Mesodermal cell (in vitro differentiated cells): ENCODE measurements at regions not wholly inside any gene's neighbourhood (a gene's known extent, or its start where the extent isn't known, plus 50 kb on each side); places are given as distances from the start of the nearest gene placed in this dataset.

Source experiments
- H3K27ac ChIP-seq: 2 replicates; pipeline ENCODE4 v1.7.0; 2013; ENCODE audit warnings: mild to moderate bottlenecking, low read depth, low read length, moderate library complexity; ENCODE audit not compliant: severe bottlenecking
- H3K36me3 ChIP-seq: 2 replicates; pipeline ENCODE4 v1.7.1; 2013; ENCODE audit warnings: mild to moderate bottlenecking, low read length, moderate library complexity; ENCODE audit not compliant: control insufficient read depth, insufficient read depth
- H3K4me1 ChIP-seq: one replicate; pipeline ENCODE4 v1.7.1; 2013; ENCODE audit warnings: mild to moderate bottlenecking, low read length; ENCODE audit not compliant: insufficient read depth, control insufficient read depth, poor library complexity, severe bottlenecking
- H3K4me3 ChIP-seq: 2 replicates; pipeline ENCODE4 v1.7.0; 2013; ENCODE audit warnings: low read length, control low read depth, mild to moderate bottlenecking; ENCODE audit not compliant: insufficient read depth, poor library complexity, severe bottlenecking; ENCODE audit errors: extremely low read depth
- H3K9me3 ChIP-seq: 2 replicates; pipeline ENCODE4 v1.7.1; 2013; ENCODE audit warnings: mild to moderate bottlenecking, low read length, moderate library complexity; ENCODE audit not compliant: control insufficient read depth
- WGBS, 2 experiments: methylation state at CpG; one replicate each; pipeline ENCODE4 v1.1.5; 2013; ENCODE audit warnings: missing lambda C conversion rate in 2 of 2; ENCODE audit not compliant: insufficient coverage in 2 of 2; 5-methylcytosine and 5-hydroxymethylcytosine counted together

- H3K9me3 ChIP-seq, result peaks cover 10% of the 10 kb centered on the region
- no peak overlapping the region for H3K27ac ChIP-seq
- WGBS, 2 experiments, result 68 to 78% methylated on average over 4 to 6 of the region's 6 CpGs
- H3K4me3 ChIP-seq, result no peak overlapping the region
- H3K4me1 ChIP-seq, result no peaks in the 10 kb centered on the region
- H3K36me3 ChIP-seq, result no peaks in the 10 kb centered on the region
Observed at GRCh38 chr14:95386536-95387095, 66.9 kb upstream of the CLMN start.

GRCh38 chr14:95385701-95386100, 66.0 kb upstream of the CLMN start:
- peaks cover 13% of the 10 kb centered on the region for H3K9me3 ChIP-seq
- no peak overlapping the region for H3K4me3 ChIP-seq
- H3K4me1 ChIP-seq, result no peaks in the 10 kb centered on the region
- H3K27ac ChIP-seq, result no peak overlapping the region
- 77 to 91% methylated on average over 5 of the region's 6 CpGs for WGBS, 2 experiments
- H3K36me3 ChIP-seq, result no peaks in the 10 kb centered on the region

GRCh38 chr14:95382747-95383146, 63.0 kb upstream of the CLMN start:
- H3K27ac ChIP-seq, result no peak overlapping the region
- H3K36me3 ChIP-seq, result no peaks in the 10 kb centered on the region
- 95 to 100% methylated on average over 3 of the region's 3 CpGs for WGBS, 2 experiments
- H3K9me3 ChIP-seq, result peaks cover 10% of the 10 kb centered on the region
- no peak overlapping the region for H3K4me3 ChIP-seq
- H3K4me1 ChIP-seq, result no peaks in the 10 kb centered on the region

GRCh38 chr14:95381726-95382125, 62.0 kb upstream of the CLMN start:
- no peaks in the 10 kb centered on the region for H3K36me3 ChIP-seq
- no peaks in the 10 kb centered on the region for H3K4me1 ChIP-seq
- no peak overlapping the region for H3K4me3 ChIP-seq
- peaks cover 10% of the 10 kb centered on the region for H3K9me3 ChIP-seq
- H3K27ac ChIP-seq, result no peak overlapping the region
- 69 to 76% methylated on average over 2 to 3 of the region's 4 CpGs for WGBS, 2 experiments

- no peaks in the 10 kb centered on the region for H3K36me3 ChIP-seq
- 86 to 92% methylated on average over 2 to 3 of the region's 5 CpGs for WGBS, 2 experiments
- H3K27ac ChIP-seq, result no peak overlapping the region
- H3K4me3 ChIP-seq, result no peak overlapping the region
- H3K9me3 ChIP-seq, result peaks cover 10% of the 10 kb centered on the region
- no peaks in the 10 kb centered on the region for H3K4me1 ChIP-seq
Observed at GRCh38 chr14:95380350-95381042, 60.8 kb upstream of the CLMN start.

GRCh38 chr14:95379634-95380033, 59.9 kb upstream of the CLMN start:
- no peak overlapping the region for H3K4me3 ChIP-seq

GRCh38 chr14:95375539-95376109, 55.9 kb upstream of the CLMN start:
- Histone ChIP-seq H3K9me3 (peaks cover 5% of the 10 kb centered on the region), H3K4me3 (no peak overlapping the region), H3K27ac (no peak overlapping the region), H3K4me1 (no peaks in the 10 kb centered on the region), H3K36me3 (no peaks in the 10 kb centered on the region)
- WGBS, 2 experiments, result 78 to 86% methylated on average over 4 to 5 of the region's 7 CpGs

More at GRCh38 chr14:95379634-95380033, 59.9 kb upstream of the CLMN start:
- peaks cover 10% of the 10 kb centered on the region for H3K9me3 ChIP-seq
- H3K27ac ChIP-seq, result no peak overlapping the region
- H3K36me3 ChIP-seq, result no peaks in the 10 kb centered on the region
- H3K4me1 ChIP-seq, result no peaks in the 10 kb centered on the region

GRCh38 chr14:95374239-95374997, 54.7 kb upstream of the CLMN start:
- H3K4me3 ChIP-seq, result no peak overlapping the region
- no peaks in the 10 kb centered on the region for H3K36me3 ChIP-seq
- WGBS, 2 experiments, result 17% methylated on average over 1 to 2 of the region's 2 CpGs
- H3K9me3 ChIP-seq, result no peaks in the 10 kb centered on the region
- H3K27ac ChIP-seq, result no peak overlapping the region
- H3K4me1 ChIP-seq, result no peaks in the 10 kb centered on the region

- 67 to 100% methylated on average over 1 of the region's 2 CpGs for WGBS, 2 experiments
- no peak overlapping the region for H3K4me3 ChIP-seq
- no peaks in the 10 kb centered on the region for H3K4me1 ChIP-seq
- no peak overlapping the region for H3K27ac ChIP-seq
- H3K9me3 ChIP-seq, result no peaks in the 10 kb centered on the region
- H3K36me3 ChIP-seq, result no peaks in the 10 kb centered on the region
Observed at GRCh38 chr14:95370076-95370475, 50.4 kb upstream of the CLMN start.
